PC-3 (cell line): ENCODE measurements at regions not wholly inside any gene's neighbourhood (a gene's known extent, or its start where the extent isn't known, plus 50 kb on each side); places are given as distances from the start of the nearest gene placed in this dataset.
A peak's percentile ranks its signal among the peaks of the same experiment; 100 is the strongest.

Source experiments
- ATAC-seq: fragments of 200-7000 bp; cut with Tn5 transposase; 2 replicates; pipeline ENCODE4 v1.9.1; 2020; ENCODE audit warnings: mild to moderate bottlenecking, moderate library complexity
- BruUV-seq: library from RNA; stranded (reverse); fragments of 400-500 nt; replicated peaks from 2 replicates; lab custom pipeline; 2021; lab: Mats Ljungman, UMichigan
- CTCF ChIA-PET: fragments of 300-600 bp; sonication (Branson Sonifier 250); formaldehyde crosslinking; loops from one replicate; lab custom pipeline; 2022; ENCODE audit warnings: antibody characterized with exemption; lab: Charles Lee
- POLR2A ChIA-PET: fragments of 300-600 bp; sonication (Branson Sonifier 250); formaldehyde crosslinking; loops from one replicate; lab custom pipeline; 2022; ENCODE audit warnings: antibody characterized with exemption; ENCODE audit not compliant: unreplicated experiment; lab: Charles Lee
- DNase-seq: peaks from one replicate; pipeline ENCODE4 v3.0.0-alpha.2; 2015
- H2AFZ ChIP-seq: fragments of 300-600 bp; sonication (generic); 2 replicates; pipeline ENCODE4 v1.6.0; 2016; ENCODE audit warnings: antibody characterized with exemption, low read length
- H3F3A ChIP-seq: fragments of 300-600 bp; sonication (generic); one replicate; pipeline ENCODE4 v1.6.0; 2017; ENCODE audit warnings: antibody characterized with exemption, low read length, control low read depth, mild to moderate bottlenecking; ENCODE audit not compliant: unreplicated experiment
- H3K27ac ChIP-seq: fragments of 300-600 bp; sonication (generic); 2 replicates; pipeline ENCODE4 v1.5.1; 2016; ENCODE audit warnings: mild to moderate bottlenecking, low read length
- H3K27me3 ChIP-seq: fragments of 300-600 bp; sonication (generic); 2 replicates; pipeline ENCODE4 v1.6.1; 2016; ENCODE audit warnings: low read length, mixed read lengths
- H3K36me3 ChIP-seq: fragments of 300-600 bp; sonication (generic); 2 replicates; pipeline ENCODE4 v1.6.1; 2016; ENCODE audit warnings: low read depth, mixed run types, low read length, mixed read lengths
- H3K4me1 ChIP-seq: fragments of 300-600 bp; sonication (generic); 2 replicates; pipeline ENCODE4 v1.5.1; 2016; ENCODE audit warnings: low read length; ENCODE audit not compliant: insufficient read depth
- H3K4me2 ChIP-seq: fragments of 300-600 bp; sonication (generic); 2 replicates; pipeline ENCODE4 v1.6.0; 2016; ENCODE audit warnings: low read length
- H3K4me3 ChIP-seq: fragments of 300-600 bp; sonication (generic); 2 replicates; pipeline ENCODE4 v1.5.1; 2016; ENCODE audit warnings: mild to moderate bottlenecking, low read length, mixed read lengths
- H3K79me2 ChIP-seq: fragments of 300-600 bp; sonication (generic); 2 replicates; pipeline ENCODE4 v1.6.1; 2017; ENCODE audit warnings: low read length, mixed read lengths
- H3K9ac ChIP-seq: fragments of 300-600 bp; sonication (generic); 2 replicates; pipeline ENCODE4 v1.6.0; 2016; ENCODE audit warnings: mild to moderate bottlenecking, low read length
- H3K9me2 ChIP-seq: fragments of 300-600 bp; sonication (generic); replicated peaks from 2 replicates; pipeline ENCODE4 v1.6.1; 2016; ENCODE audit warnings: mixed run types, low read length, mixed read lengths
- H3K9me3 ChIP-seq: fragments of 300-600 bp; sonication (generic); 2 replicates; pipeline ENCODE4 v1.6.1; 2016; ENCODE audit warnings: low read length, mixed read lengths
- H4K20me1 ChIP-seq: fragments of 300-600 bp; sonication (generic); 2 replicates; pipeline ENCODE4 v1.6.1; 2016; ENCODE audit warnings: low read length, mixed read lengths
- CTCF ChIP-seq: fragments of 300-600 bp; sonication (generic); conservative IDR thresholded peaks from 2 replicates; pipeline ENCODE4 v1.5.1; 2017; ENCODE audit warnings: antibody characterized with exemption, low read depth, mild to moderate bottlenecking, low read length
- EZH2 ChIP-seq: fragments of 300-600 bp; sonication (generic); IDR thresholded peaks from one replicate; pipeline ENCODE4 v1.6.1; 2017; ENCODE audit warnings: antibody characterized with exemption, mild to moderate bottlenecking, low read length; ENCODE audit not compliant: unreplicated experiment
- EZH2phosphoT487 ChIP-seq: fragments of 300-600 bp; sonication (generic); IDR thresholded peaks from 2 replicates; pipeline ENCODE4 v1.6.1; 2018; ENCODE audit warnings: mild to moderate bottlenecking, antibody characterized with exemption, low read length, borderline replicate concordance
- intact Hi-C: fragments of 100-400 bp; cut with micrococcal nuclease; formaldehyde crosslinking; loops from 2 replicates; pipeline ENCODE4 v1.9.0; 2023

- Histone ChIP-seq H3K36me3 (no peaks in the 10 kb centered on the region), H3K4me1 (0 out of 2 replicates have a peak, but pooled peaks cover 2% of the 10 kb centered on the region), H3K9me3 (no peaks in the 10 kb centered on the region), H3K9me2 (no peaks in the 10 kb centered on the region), H3K79me2 (no peaks in the 10 kb centered on the region), H2AFZ (no peak overlapping the region), H3K27me3 (no peaks in the 10 kb centered on the region), H3F3A (no peaks in the 10 kb centered on the region), H3K4me3 (no peak overlapping the region), H3K27ac (no peak overlapping the region), H3K4me2 (no peak overlapping the region), H4K20me1 (no peaks in the 10 kb centered on the region), H3K9ac (no peak overlapping the region)
- intact Hi-C loops: no loop called here
- no peak for DNase-seq
- POLR2A ChIA-PET: no interaction called here
- no peak for TF ChIP-seq CTCF
- no peak for TF ChIP-seq EZH2
- TF ChIP-seq EZH2phosphoT487: no peak
- ATAC-seq: no peak
- CTCF ChIA-PET: no interaction called here
- BruUV-seq: no TSS peak
These were observed 58.8 kb upstream of the TOX2 start for GRCh38 chr20:43855803-43856202.

GRCh38 chr20:43853918-43854317 is 60.7 kb upstream of the TOX2 start:
- no peak overlapping the region for H3K4me2 ChIP-seq
- DNase-seq: no peak
- no peak for ATAC-seq
- peaks cover 21% of the 10 kb centered on the region for H3K4me1 ChIP-seq
- no peak overlapping the region for H3K4me3 ChIP-seq
- intact Hi-C loops: no loop called here
- H3K36me3 ChIP-seq: no peaks in the 10 kb centered on the region
- ChIA-PET CTCF (no interaction called here), POLR2A (no interaction called here)
- no peak overlapping the region for H3K9ac ChIP-seq
- no peaks in the 10 kb centered on the region for H3K9me3 ChIP-seq
- no peak overlapping the region for H3K27ac ChIP-seq
- H3F3A ChIP-seq: no peaks in the 10 kb centered on the region
- TF ChIP-seq EZH2 (no peak), CTCF (no peak), EZH2phosphoT487 (no peak)
- no peaks in the 10 kb centered on the region for H4K20me1 ChIP-seq
- H2AFZ ChIP-seq: no peak overlapping the region
- H3K9me2 ChIP-seq: no peaks in the 10 kb centered on the region
- H3K27me3 ChIP-seq: no peaks in the 10 kb centered on the region
- BruUV-seq: no TSS peak
- H3K79me2 ChIP-seq: no peaks in the 10 kb centered on the region

- Histone ChIP-seq H2AFZ (no peak overlapping the region), H3K79me2 (no peaks in the 10 kb centered on the region), H3F3A (no peaks in the 10 kb centered on the region), H3K27me3 (no peaks in the 10 kb centered on the region), H3K9me3 (no peaks in the 10 kb centered on the region), H3K27ac (no peak overlapping the region), H3K9me2 (no peaks in the 10 kb centered on the region), H3K4me2 (no peak overlapping the region), H3K9ac (no peak overlapping the region), H3K4me1 (peaks cover 21% of the 10 kb centered on the region), H4K20me1 (no peaks in the 10 kb centered on the region), H3K36me3 (no peaks in the 10 kb centered on the region), H3K4me3 (no peak overlapping the region)
- no TSS peak for BruUV-seq
- ATAC-seq (no peak), DNase-seq (peak; percentile 42)
- POLR2A ChIA-PET: no interaction called here
- TF ChIP-seq CTCF (no peak), EZH2 (no peak), EZH2phosphoT487 (no peak)
- CTCF ChIA-PET: no interaction called here
- intact Hi-C loops: no loop called here
These were observed 61.4 kb upstream of the TOX2 start for GRCh38 chr20:43853174-43853803.
